ENCODE measurements at regions not wholly inside any gene's neighbourhood (a gene's known extent, or its start where the extent isn't known, plus 50 kb on each side); places are given as distances from the start of the nearest gene placed in this dataset.

DNA sequence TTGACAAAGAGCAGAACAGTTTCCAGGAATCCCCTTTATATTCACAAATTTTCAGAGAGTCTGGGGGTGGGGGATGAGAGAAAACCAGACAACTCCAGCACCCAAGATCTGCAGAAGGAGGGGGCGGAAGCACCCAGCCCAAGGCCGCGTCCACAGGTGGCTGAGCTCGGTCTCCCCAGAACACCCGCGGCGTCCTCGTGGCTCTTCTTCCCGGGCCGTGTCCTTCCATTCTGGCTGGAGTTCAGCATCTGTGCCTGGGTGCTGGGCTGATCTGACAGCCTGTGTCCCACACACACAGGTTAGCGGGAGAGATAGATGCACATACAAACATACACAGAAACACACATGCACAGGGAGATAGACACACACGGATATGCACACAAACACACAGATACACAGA lies 455.8 kb upstream of the SALL3 start:
- DNase-seq = no peak

DNA sequence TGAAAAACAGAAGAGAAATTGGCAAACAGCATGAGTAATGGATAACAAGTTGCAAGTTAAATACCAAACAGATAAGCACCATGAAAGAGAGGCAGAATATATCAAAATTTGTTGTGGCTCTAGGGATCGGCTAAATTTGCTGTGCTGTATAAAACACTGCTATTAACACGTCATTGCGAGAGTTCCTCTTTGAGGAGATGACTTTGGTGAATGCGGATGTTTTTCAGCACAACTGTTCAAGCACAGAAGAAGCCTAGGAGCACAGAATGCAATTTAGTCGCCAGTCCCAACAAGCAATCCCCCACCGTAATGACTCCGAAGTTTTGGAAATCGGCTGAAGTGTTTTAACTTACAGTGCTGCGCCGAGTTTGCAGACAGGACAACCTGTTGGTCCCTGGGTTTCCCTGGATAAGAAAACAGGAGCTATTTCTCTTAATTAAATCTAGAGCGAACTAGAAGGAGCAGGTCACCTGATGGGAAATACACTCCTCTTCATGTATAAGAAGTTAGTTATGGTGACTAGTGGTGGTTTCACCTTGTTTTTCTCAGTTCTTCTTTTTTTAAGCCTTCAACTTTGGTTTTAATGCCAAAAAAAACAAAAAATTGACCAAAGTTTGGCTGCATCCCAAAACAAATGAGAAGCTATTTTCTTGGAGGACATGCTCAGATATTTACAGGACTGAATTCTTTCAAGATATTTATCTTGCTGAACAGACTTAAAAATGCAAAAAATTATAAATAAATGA lies 454.1 kb upstream of the SALL3 start:
- no peak for DNase-seq

GRCh38 chr18:78526275-78526674 lies 453.3 kb upstream of the SALL3 start:
- no peak for DNase-seq

GRCh38 chr18:78526923-78527711 lies 452.5 kb upstream of the SALL3 start:
- DNase-seq = no peak

DNA sequence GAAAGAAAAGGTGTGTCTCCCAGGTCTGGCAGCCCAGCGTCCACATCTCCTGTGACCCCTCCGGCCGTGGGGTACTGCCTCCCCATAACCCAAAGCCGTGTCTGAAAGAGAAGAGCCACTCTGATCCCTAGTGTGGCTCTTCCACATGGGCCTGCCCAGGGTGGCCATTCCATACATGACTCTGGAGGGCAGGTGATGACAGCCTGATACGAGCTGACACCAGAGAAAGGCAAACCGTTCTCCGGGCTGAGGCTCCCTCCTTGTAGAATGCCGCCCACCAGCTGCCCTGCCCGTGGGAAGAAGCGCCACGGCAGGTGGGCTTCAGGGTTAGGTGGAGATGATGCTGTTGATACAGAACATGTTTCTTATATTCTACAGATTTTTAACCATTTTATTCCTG lies 451.6 kb upstream of the SALL3 start:
- no peak for DNase-seq

- DNase-seq = no peak
These were observed 451.0 kb upstream of the SALL3 start for GRCh38 chr18:78528411-78529258.

GRCh38 chr18:78531637-78532036 lies 448.0 kb upstream of the SALL3 start:
- no peak for DNase-seq

DNA sequence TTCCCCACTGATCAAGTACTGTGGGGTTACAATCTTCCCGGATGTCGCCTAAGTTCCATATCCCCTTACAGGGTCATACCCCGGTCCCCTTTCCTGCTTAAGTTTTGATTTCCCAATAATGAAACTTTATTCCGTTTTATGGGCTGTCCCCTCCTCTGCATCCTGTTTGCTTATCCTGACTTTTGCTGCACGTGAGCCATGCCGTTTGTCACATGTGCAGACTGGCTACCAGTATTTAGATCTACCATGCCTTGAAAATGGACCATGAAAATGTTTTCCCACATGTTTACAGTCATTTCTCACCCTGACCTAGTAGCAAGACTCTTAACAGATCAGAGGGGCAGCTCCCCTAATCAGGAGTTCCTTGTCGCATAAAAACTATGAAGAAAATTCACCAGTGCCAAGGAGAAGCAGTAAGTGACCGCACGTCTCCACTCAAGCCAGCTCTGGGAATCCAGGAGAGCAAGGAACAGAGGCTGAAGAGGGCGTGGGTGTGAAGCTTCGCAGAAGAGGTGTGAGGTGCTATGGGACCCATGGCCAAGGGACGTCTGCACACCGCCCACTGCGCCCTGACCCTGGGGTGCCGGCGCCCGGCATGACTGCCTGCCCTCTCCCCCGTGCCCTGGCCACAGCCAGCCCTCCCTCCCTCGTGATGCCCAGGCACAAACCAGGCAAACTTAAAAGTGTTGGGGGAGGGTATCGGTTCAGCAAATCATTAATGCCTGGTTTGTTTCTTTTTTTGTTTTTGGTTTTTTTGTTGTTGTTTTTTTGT lies 440.8 kb upstream of the SALL3 start:
- no peak for DNase-seq

- no peak for DNase-seq
These were observed 438.7 kb upstream of the SALL3 start for GRCh38 chr18:78540636-78541529.

DNA sequence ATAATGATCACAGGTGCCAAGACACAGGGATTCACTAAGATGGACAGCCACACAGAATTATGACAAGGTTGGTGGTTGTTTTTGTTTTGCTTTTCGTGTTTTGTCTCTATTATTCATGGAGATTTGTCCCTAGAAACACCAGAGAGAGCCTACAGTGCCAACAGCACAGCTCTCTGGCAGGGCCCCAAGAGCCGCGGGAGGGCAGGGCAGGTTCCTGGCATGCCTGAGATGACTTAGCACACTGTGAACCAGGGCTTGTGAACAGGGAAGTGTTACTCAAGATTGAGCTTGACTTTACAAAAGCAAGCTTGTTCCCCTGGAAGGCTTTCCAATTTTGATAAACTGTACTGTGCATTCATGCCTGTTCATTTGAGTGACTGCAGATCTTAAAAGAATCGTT lies 437.4 kb upstream of the SALL3 start:
- no peak for DNase-seq

GRCh38 chr18:78543201-78543725 lies 436.4 kb upstream of the SALL3 start:
- DNase-seq = no peak

DNA sequence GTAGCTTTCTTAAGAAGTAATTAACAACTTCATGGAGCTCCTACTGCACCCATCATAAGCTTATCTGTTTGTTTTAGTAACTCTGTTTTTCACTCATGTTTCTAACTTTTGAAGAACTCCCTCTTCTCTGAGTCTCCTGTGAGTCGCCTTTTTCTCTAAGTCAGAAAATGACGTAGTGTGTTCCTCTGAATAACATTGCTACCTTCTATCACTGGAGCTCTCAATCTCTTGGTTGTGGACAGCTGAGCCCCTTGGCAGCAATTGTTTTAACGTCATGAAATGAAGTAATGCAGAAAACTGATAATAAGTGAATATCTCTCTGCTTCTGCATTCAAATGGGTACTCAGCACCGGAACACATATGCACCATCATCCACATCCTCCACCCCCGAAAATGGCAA lies 433.3 kb upstream of the SALL3 start:
- DNase-seq = no peak

DNA sequence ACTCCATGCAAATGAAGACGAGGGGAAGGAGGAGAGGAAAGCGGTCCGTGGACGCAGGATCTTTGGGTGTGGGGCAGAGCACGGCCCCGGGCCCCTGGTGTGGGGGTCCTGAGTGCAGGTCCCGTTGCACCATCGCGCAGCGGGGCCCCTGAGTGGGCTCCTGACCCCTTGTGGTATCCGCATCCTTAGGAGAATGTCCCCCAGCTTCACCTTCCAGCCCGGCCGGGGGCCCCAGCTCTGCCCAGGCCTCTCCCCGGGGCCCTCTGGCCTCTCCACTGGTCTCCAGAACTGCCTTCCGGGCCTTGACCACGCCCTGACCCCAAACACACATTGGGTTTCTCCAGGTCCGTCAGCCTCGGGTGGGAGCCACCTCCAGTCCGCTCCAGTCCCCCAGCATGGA lies 431.8 kb upstream of the SALL3 start:
- DNase-seq = no peak

- DNase-seq = no peak
These were observed 431.2 kb upstream of the SALL3 start for GRCh38 chr18:78548261-78549058.

GRCh38 chr18:78549971-78550370 lies 429.6 kb upstream of the SALL3 start:
- DNase-seq = no peak

- DNase-seq = no peak
These were observed 424.5 kb upstream of the SALL3 start for GRCh38 chr18:78554944-78555608.

DNA sequence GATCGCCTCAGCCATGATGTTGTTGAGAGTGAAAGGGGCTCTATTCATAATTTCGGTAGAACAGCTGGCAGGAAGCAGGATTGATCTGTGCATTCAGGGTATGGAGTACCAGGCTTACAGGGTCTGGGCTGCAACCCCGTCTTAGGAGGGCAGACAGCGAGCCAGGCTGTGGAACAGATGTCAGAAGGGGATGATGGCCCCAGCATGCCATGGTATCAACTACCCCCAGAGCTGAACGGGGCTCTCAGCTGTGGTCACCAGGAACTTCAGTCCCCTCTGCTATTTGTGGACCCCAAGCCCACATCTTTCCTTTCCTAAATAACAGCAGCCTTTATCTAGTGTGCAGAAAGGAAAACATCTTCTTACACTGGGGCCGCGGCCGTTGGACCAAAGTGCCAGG lies 422.2 kb upstream of the SALL3 start:
- no peak for DNase-seq

GRCh38 chr18:78558101-78558810 lies 421.4 kb upstream of the SALL3 start:
- DNase-seq = no peak

DNA sequence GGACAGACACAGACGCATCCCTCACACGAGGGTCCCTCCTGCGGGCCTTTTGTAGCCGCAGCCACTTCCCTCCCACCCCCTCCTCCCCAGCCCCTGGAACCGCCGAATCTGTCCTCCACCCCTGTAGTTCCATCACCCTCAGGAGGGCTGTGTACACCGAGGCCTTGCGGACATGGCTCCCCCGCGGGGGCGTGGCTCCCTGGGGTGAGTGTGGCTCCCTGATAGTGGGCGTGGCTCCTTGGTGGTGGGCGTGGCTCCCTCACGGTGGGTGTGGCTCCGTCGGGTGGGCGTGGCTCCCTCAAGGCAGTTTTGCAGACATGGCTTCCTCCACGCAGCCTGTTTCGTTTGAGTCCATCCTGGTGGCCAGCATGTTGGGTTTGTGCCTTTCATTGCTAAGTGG lies 420.7 kb upstream of the SALL3 start:
- no peak for DNase-seq
